Islet of Langerhans (tissue), 1 donor: ENCODE measurements at regions not wholly inside any gene's neighbourhood (a gene's known extent, or its start where the extent isn't known, plus 50 kb on each side); places are given as distances from the start of the nearest gene placed in this dataset.

Experiments
- FAIRE-seq: peaks from one replicate; lab custom pipeline; 2011; peaks lifted over from hg19 to GRCh38; lab: Jason Lieb, UNC

GRCh38 chr4:81546777-81547176 is 75.1 kb upstream of the RASGEF1B start:
- FAIRE-seq = no peak

- FAIRE-seq = no peak
These were observed 69.6 kb upstream of the RASGEF1B start for GRCh38 chr4:81541161-81541945.

DNA sequence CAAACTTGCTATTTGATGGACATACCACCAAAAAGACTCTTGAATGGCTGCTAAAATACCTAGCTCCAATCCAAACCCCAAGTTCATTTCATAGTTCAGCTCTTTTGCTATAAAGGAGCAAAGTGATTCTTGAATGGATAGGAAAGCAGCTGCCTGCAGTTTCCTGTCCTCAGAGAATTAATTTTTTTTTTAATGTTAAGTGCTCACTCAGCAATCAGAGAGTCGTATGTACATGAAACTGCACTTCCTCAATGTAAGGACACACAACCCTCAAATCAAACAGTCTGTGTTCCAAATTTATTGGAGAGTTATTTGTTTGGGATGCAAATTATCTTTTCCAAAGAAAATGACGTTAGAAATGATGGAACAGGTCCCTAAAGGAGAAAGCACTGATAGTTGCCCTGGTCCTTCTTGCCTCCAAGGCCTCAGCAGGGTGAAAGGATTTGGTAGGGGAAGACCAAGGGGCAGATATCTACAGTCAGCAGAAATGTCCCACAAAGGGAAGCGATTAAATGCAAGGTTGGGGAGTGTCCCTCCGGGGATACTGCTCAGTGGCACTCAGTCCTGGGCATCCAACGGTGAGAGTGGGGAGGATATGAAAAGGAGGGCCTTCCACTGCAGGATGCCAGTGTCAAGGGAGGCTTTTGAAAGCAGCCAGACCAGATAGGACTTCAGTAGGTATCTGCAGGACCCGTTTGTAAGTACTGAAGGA is 67.2 kb upstream of the RASGEF1B start:
- FAIRE-seq = no peak

- no peak for FAIRE-seq
These were observed 59.7 kb upstream of the RASGEF1B start for GRCh38 chr4:81531410-81531809.

DNA sequence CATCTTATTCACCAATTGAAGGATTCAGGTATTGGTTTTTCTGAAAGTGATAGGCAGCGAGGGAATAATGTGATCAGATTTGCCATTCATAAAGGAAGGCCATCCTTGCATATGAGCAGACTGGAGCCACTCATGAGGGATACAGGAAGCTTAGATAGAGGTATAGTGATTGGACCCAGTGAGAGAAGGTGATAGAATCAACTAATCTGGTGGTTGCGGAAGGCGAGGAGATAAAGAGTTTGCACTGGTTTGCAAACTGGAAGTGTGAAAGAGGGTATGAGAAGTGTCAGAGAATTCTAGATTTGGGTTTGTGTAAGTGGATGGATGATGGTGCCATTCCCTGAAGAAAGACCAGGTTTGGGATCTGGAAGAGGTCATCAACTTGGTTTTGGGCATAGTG is 57.3 kb upstream of the RASGEF1B start:
- no peak for FAIRE-seq

- no peak for FAIRE-seq
These were observed 56.5 kb upstream of the RASGEF1B start for GRCh38 chr4:81528200-81528599.

GRCh38 chr4:81527709-81528108 is 56.0 kb upstream of the RASGEF1B start:
- FAIRE-seq = no peak

DNA sequence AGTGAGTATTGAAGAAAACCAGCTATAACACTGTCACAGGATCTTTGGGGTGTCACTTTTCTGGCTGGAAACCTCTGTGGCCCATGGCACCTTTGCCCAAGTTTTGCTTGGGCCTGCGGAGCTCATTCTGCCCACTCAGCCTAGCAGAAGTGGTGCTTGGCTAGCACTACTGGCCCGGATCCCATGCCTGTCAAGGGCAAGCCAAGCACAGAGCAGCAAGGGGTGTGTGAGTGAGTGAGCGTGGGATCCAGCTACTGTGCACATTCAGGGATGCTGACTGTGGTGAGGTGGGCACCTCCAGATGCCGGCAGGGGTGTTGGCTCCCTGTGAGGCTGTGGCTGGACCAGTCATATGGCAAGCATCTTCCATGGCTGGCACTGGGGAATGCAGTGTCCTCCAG is 55.4 kb upstream of the RASGEF1B start:
- no peak for FAIRE-seq

GRCh38 chr4:81526706-81527105 is 55.0 kb upstream of the RASGEF1B start:
- no peak for FAIRE-seq

DNA sequence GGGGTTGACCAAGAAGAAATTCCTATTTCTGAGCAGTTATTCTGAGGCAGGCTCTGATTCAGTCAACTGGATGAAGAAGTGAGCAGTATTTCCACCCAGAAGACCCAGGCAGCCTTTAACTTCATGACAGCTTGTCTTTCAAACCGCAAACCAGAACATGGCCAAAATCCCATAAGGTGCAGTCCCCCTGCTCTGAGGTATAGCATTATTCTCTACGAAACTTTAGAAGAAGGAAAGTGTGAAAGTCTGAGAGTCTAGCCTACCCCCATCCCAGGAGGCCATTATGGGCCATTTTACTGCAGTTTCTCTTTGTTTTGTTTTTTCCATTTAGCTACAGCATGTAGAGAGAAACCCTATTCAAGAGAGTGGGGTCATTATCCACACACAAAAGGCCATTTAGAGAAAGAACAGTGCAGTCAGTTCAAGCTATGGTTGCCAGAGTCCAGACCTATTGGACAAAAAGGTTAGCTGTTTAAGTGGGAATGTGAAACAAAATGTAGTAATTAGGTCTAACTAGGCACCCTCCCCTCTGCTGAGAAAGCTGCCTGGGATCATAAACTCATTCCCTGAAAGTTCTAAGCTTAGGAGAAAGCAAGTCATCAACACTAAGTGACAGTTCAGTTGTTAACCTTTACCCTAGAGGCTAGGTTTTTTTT is 52.1 kb upstream of the RASGEF1B start:
- FAIRE-seq = peak; percentile 33

DNA sequence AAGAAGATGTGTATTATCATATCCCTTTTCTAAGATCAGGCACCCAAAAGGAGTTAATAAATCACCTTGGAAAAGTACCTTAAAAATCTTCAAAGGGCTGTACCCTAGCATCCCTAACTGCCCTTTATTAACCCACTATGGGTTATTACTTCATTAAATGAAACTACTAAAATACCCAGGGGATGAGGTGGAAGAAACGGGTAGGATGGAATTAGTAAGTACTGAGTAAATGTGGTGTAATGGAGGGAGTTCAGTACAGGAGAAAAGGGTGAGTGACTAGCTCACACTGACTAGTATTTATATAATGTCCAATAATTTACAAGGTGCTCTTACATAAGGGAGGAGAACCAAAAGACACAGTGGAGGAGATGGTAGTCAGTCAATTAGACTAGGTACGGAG is 51.0 kb upstream of the RASGEF1B start:
- no peak for FAIRE-seq

- no peak for FAIRE-seq
These were observed 50.0 kb upstream of the RASGEF1B start for GRCh38 chr4:81521708-81522107.
